ENCODE measurements at regions not wholly inside any gene's neighbourhood (a gene's known extent, or its start where the extent isn't known, plus 50 kb on each side); places are given as distances from the start of the nearest gene placed in this dataset.

DNA sequence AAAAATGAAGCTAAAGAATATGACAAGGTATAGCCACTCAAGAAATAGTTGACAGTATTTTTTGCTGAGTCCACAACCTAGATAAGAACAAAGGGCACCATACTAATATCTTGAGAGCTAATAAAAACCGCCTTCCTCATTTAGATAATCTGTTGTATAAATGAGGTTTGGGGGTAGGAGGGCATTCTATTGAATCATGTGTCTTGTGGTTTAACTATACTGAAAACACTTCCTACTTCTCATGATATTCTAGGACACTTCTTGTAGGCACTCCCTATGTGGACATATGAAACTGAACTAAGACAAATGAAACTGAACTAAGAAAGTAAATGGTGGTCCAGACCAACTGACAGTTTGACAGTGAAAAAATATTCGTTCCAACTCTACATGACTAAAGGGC lies 1268.5 kb upstream of the C9orf72 start:
- no peaks in the 10 kb centered on the region for H3K4me1 ChIP-seq (ENCODE audit: control insufficient read depth, insufficient read depth, low read length)
- H3K27ac ChIP-seq (ENCODE audit: insufficient read depth, low read length), result no peak overlapping the region
- H3K4me3 ChIP-seq (ENCODE audit: insufficient read depth, low read depth, low read length), result no peak overlapping the region
- no peak overlapping the region for H2BK15ac ChIP-seq (ENCODE audit: low read depth, low read length)
- no peak overlapping the region for H2BK120ac ChIP-seq (ENCODE audit: low read depth, low read length)
- H2BK20ac ChIP-seq (ENCODE audit: low read depth, low read length), result no peak overlapping the region
- ChIA-PET CTCF (no interaction called here), POLR2A (ENCODE audit: unreplicated experiment) (no interaction called here)
- H4K8ac ChIP-seq (ENCODE audit: low read depth in 2 of 2, low read length in 2 of 2), result no peak overlapping the region
- no peak for DNase-seq
- ATAC-seq (ENCODE audit: low read depth), result no peak
- intact Hi-C loops (cut with micrococcal nuclease), result no loop called here
- H4K20me1 ChIP-seq (ENCODE audit: insufficient read depth, low read length), result no peaks in the 10 kb centered on the region
- no peak overlapping the region for H3K18ac ChIP-seq (ENCODE audit: low read depth, low read length)
- peaks cover 14% of the 10 kb centered on the region; the same call in 1 of the 2 replicates for H3K9me3 ChIP-seq (ENCODE audit: control insufficient read depth, insufficient read depth, low read length)
- H4K91ac ChIP-seq (ENCODE audit: insufficient read depth, low read depth, low read length), result no peak overlapping the region
- dilution Hi-C loops (cut with HindIII; ENCODE audit: low sequenced_read_pairs, unreplicated experiment), result no loop called here
- H3K9ac ChIP-seq (ENCODE audit: low read depth, low read length), result no peak overlapping the region
- no peaks in the 10 kb centered on the region for H3K27me3 ChIP-seq (ENCODE audit: control insufficient read depth, insufficient read depth, low read length)
- H3K56ac ChIP-seq (ENCODE audit: extremely low read depth, insufficient read depth, low read length), result no peak overlapping the region
- no peaks in the 10 kb centered on the region for H3K9me1 ChIP-seq (ENCODE audit: insufficient read depth, low read length)
- H2AK9ac ChIP-seq (replicated peaks; ENCODE audit: low read depth, low read length, poor library complexity), result no peak overlapping the region
- no CpG with 5 or more reads among the region's 2 CpGs for WGBS, 2 experiments (ENCODE audit: extremely low coverage in 2 of 2, insufficient read length in 1 of 2)
- no peaks in the 10 kb centered on the region for H3K79me1 ChIP-seq (ENCODE audit: low read depth in 1 of 2, low read length in 2 of 2)
- TF ChIP-seq SMC3 (IDR thresholded peaks at IDR 0.05; ENCODE audit: low read depth, low read length), result no peak
- TF ChIP-seq MXI1 (IDR thresholded peaks at IDR 0.05; ENCODE audit: borderline replicate concordance, low read depth, low read length), result no peak
- no peak for TF ChIP-seq RFX5 (IDR thresholded peaks at IDR 0.05; ENCODE audit: low read depth, low read length)
- TF ChIP-seq MAZ (IDR thresholded peaks at IDR 0.05; ENCODE audit: borderline replicate concordance, low read depth, low read length), result no peak
- no peak for TF ChIP-seq RAD21 (IDR thresholded peaks at IDR 0.05; ENCODE audit: low read length)
- no peak for TF ChIP-seq POLR2A (IDR thresholded peaks at IDR 0.05; ENCODE audit: low read depth, low read length)
- no peak for TF ChIP-seq CEBPB (IDR thresholded peaks at IDR 0.05; ENCODE audit: low read depth, low read length)
- TF ChIP-seq CHD1 (IDR thresholded peaks at IDR 0.05; ENCODE audit: low read depth, low read length), result no peak
- TF ChIP-seq MAFK (IDR thresholded peaks at IDR 0.05; ENCODE audit: low read depth, low read length), result no peak
- TF ChIP-seq, protein P1, sequence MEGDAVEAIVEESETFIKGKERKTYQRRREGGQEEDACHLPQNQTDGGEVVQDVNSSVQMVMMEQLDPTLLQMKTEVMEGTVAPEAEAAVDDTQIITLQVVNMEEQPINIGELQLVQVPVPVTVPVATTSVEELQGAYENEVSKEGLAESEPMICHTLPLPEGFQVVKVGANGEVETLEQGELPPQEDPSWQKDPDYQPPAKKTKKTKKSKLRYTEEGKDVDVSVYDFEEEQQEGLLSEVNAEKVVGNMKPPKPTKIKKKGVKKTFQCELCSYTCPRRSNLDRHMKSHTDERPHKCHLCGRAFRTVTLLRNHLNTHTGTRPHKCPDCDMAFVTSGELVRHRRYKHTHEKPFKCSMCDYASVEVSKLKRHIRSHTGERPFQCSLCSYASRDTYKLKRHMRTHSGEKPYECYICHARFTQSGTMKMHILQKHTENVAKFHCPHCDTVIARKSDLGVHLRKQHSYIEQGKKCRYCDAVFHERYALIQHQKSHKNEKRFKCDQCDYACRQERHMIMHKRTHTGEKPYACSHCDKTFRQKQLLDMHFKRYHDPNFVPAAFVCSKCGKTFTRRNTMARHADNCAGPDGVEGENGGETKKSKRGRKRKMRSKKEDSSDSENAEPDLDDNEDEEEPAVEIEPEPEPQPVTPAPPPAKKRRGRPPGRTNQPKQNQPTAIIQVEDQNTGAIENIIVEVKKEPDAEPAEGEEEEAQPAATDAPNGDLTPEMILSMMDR (conservative IDR thresholded peaks at IDR 0.05; ENCODE audit: low read depth, low read length), result no peak
- no peak for TF ChIP-seq BHLHE40 (IDR thresholded peaks at IDR 0.05; ENCODE audit: low read depth, low read length)
- no peak for TF ChIP-seq NFE2L2 (IDR thresholded peaks at IDR 0.05; ENCODE audit: low read depth, low read length)
- TF ChIP-seq FOS (IDR thresholded peaks at IDR 0.05; ENCODE audit: low read depth, low read length), result no peak
- TF ChIP-seq RCOR1 (IDR thresholded peaks at IDR 0.05; ENCODE audit: insufficient replicate concordance, low read length), result no peak
- TF ChIP-seq, protein P2, sequence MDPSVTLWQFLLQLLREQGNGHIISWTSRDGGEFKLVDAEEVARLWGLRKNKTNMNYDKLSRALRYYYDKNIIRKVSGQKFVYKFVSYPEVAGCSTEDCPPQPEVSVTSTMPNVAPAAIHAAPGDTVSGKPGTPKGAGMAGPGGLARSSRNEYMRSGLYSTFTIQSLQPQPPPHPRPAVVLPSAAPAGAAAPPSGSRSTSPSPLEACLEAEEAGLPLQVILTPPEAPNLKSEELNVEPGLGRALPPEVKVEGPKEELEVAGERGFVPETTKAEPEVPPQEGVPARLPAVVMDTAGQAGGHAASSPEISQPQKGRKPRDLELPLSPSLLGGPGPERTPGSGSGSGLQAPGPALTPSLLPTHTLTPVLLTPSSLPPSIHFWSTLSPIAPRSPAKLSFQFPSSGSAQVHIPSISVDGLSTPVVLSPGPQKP (IDR thresholded peaks at IDR 0.05; ENCODE audit: borderline replicate concordance, low read depth, low read length), result no peak
- no peak for TF ChIP-seq USF2 (IDR thresholded peaks at IDR 0.05; ENCODE audit: low read depth, low read length)
- no peak overlapping the region for H3K23ac ChIP-seq (ENCODE audit: low read depth, low read length)
- no peaks in the 10 kb centered on the region for H3K36me3 ChIP-seq (ENCODE audit: control insufficient read depth, insufficient read depth, low read length)
- no peak overlapping the region for H2AK5ac ChIP-seq (ENCODE audit: low read depth, low read length)
- H2BK5ac ChIP-seq (ENCODE audit: low read depth, low read length, poor library complexity, severe bottlenecking), result no peak overlapping the region
- H3K14ac ChIP-seq (replicated peaks; ENCODE audit: low read depth, low read length), result no peak overlapping the region
- H4K5ac ChIP-seq (ENCODE audit: low read depth, low read length), result no peak overlapping the region
- no peak overlapping the region for H3K4me2 ChIP-seq (ENCODE audit: low read depth, low read length)
- in situ Hi-C loops (cut with MboI; ENCODE audit: low sequenced_read_pairs), result no loop called here
- H3K4ac ChIP-seq (ENCODE audit: low read depth, low read length), result no peak overlapping the region
- BruUV-seq (replicated peaks), result no TSS peak
- no peak overlapping the region for H2AFZ ChIP-seq (replicated peaks; ENCODE audit: low read length, poor library complexity)
